PC-9 (cell line): ENCODE measurements at regions not wholly inside any gene's neighbourhood (a gene's known extent, or its start where the extent isn't known, plus 50 kb on each side); places are given as distances from the start of the nearest gene placed in this dataset.

ENCODE experiments used
- BruUV-seq: library from RNA; stranded (reverse); fragments of 400-500 nt; replicated peaks from 2 replicates; lab custom pipeline; 2021; lab: Mats Ljungman, UMichigan
- CTCF ChIA-PET: fragments of 300-600 bp; sonication (Branson Sonifier 250); formaldehyde crosslinking; loops from one replicate; lab custom pipeline; 2022; ENCODE audit warnings: antibody characterized with exemption; lab: Charles Lee
- POLR2A ChIA-PET: fragments of 300-600 bp; sonication (Branson Sonifier 250); formaldehyde crosslinking; loops from one replicate; lab custom pipeline; 2022; ENCODE audit warnings: antibody characterized with exemption; ENCODE audit not compliant: unreplicated experiment; lab: Charles Lee
- DNase-seq, 2 experiments: peaks; one replicate each; pipeline versions ENCODE4 v3.0.0 to v3.0.0-alpha.2; 2015 to 2022; ENCODE audit warnings: mixed read lengths in 1 of 2
- H2AFZ ChIP-seq: fragments of 200-600 bp; sonication (generic); 2 replicates; pipeline ENCODE4 v1.8.1; 2017; ENCODE audit warnings: antibody characterized with exemption
- H3F3A ChIP-seq: fragments of 200-600 bp; sonication (generic); 2 replicates; pipeline ENCODE4 v1.8.1; 2017; ENCODE audit warnings: antibody characterized with exemption, mild to moderate bottlenecking, low read depth; ENCODE audit not compliant: insufficient read depth
- H3K27ac ChIP-seq: fragments of 200-600 bp; sonication (generic); 2 replicates; pipeline ENCODE4 v1.6.1; 2016; ENCODE audit warnings: mixed run types
- H3K27me3 ChIP-seq: fragments of 200-600 bp; sonication (generic); 2 replicates; pipeline ENCODE4 v1.6.1; 2016; ENCODE audit warnings: low read depth, mixed run types; ENCODE audit not compliant: insufficient read depth
- H3K36me3 ChIP-seq: fragments of 200-600 bp; sonication (generic); 2 replicates; pipeline ENCODE4 v1.6.1; 2016; ENCODE audit warnings: low read depth, mixed run types
- H3K4me1 ChIP-seq: fragments of 200-600 bp; sonication (generic); replicated peaks from 2 replicates; pipeline ENCODE4 v1.6.1; 2016; ENCODE audit warnings: mixed run types; ENCODE audit not compliant: insufficient read depth
- H3K4me2 ChIP-seq: fragments of 200-600 bp; sonication (generic); 2 replicates; pipeline ENCODE4 v1.6.1; 2017; ENCODE audit warnings: mixed run types
- H3K4me3 ChIP-seq: fragments of 200-600 bp; sonication (generic); 2 replicates; pipeline ENCODE4 v1.6.1; 2016; ENCODE audit warnings: mixed run types
- H3K79me2 ChIP-seq: fragments of 200-600 bp; sonication (generic); 2 replicates; pipeline ENCODE4 v1.6.1; 2017; ENCODE audit warnings: low read depth, mixed run types
- H3K9me2 ChIP-seq: fragments of 200-600 bp; sonication (generic); 2 replicates; pipeline ENCODE4 v1.8.1; 2017; ENCODE audit warnings: mild to moderate bottlenecking; ENCODE audit not compliant: insufficient read depth
- H3K9me3 ChIP-seq: fragments of 200-600 bp; sonication (generic); 2 replicates; pipeline ENCODE4 v1.8.1; 2016; ENCODE audit warnings: low read depth; ENCODE audit not compliant: insufficient read depth
- H4K20me1 ChIP-seq: fragments of 200-600 bp; sonication (generic); 2 replicates; pipeline ENCODE4 v1.8.1; 2017; ENCODE audit not compliant: insufficient read depth
- CTCF ChIP-seq: fragments of 200-600 bp; sonication (generic); conservative IDR thresholded peaks from 2 replicates; pipeline ENCODE4 v1.6.1; 2017; ENCODE audit warnings: mixed run types, antibody characterized with exemption, mild to moderate bottlenecking, moderate library complexity
- EZH2 ChIP-seq: fragments of 200-600 bp; sonication (generic); IDR thresholded peaks from 2 replicates; pipeline ENCODE4 v1.8.0; 2017; ENCODE audit warnings: antibody characterized with exemption, low read depth
- intact Hi-C: fragments of 100-400 bp; cut with micrococcal nuclease; formaldehyde crosslinking; loops from one replicate; pipeline ENCODE4 v1.10.0; 2022; ENCODE audit not compliant: unreplicated experiment

- CTCF ChIA-PET: no interaction called here
- POLR2A ChIA-PET: no interaction called here
Observed at GRCh38 chr16:50900391-50900942, 158.6 kb downstream of the CYLD start.

DNA sequence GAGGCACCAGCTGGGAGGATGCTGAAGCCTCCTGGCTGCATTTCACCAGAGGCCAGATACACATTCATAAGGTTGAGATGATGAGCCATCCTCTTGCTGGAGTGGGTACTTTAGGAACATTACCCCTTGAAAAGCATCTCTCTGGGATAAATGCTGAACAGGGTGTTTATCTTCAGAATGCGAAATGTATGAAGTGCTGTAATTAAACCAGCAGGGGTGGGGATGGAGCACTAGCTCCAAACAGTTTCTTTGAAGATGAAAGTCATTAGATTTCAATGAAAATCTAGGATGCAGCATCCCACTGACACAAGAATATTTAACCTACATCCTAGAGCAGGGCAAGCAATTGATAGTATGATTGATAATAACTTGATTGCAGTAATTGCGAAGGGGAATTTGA, 158.1 kb downstream of the CYLD start:
- Histone ChIP-seq H3K9me3 (no peaks in the 10 kb centered on the region), H3K27me3 (peaks cover 26% of the 10 kb centered on the region), H3K36me3 (no peaks in the 10 kb centered on the region), H3K9me2 (no peaks in the 10 kb centered on the region), H3K4me3 (no peak overlapping the region), H3K79me2 (no peaks in the 10 kb centered on the region), H3F3A (no peaks in the 10 kb centered on the region), H3K4me1 (no peaks in the 10 kb centered on the region), H2AFZ (no peak overlapping the region), H4K20me1 (no peaks in the 10 kb centered on the region), H3K27ac (no peak overlapping the region), H3K4me2 (no peak overlapping the region)
- ChIA-PET CTCF (no interaction called here), POLR2A (no interaction called here)
- intact Hi-C loops: no loop called here
- DNase-seq: no peak
- TF ChIP-seq EZH2: no peak
- no peak for TF ChIP-seq CTCF
- no TSS peak for BruUV-seq

More at GRCh38 chr16:50900391-50900942, 158.6 kb downstream of the CYLD start:
- no peaks in the 10 kb centered on the region for H4K20me1 ChIP-seq
- no peak overlapping the region for H3K4me2 ChIP-seq
- H3F3A ChIP-seq: no peaks in the 10 kb centered on the region
- H3K27ac ChIP-seq: no peak overlapping the region
- no peak for DNase-seq
- H3K27me3 ChIP-seq: peaks cover 26% of the 10 kb centered on the region
- H3K4me1 ChIP-seq: no peaks in the 10 kb centered on the region
- no peaks in the 10 kb centered on the region for H3K9me2 ChIP-seq
- H3K79me2 ChIP-seq: no peaks in the 10 kb centered on the region
- intact Hi-C loops: no loop called here
- no peak overlapping the region for H2AFZ ChIP-seq
- H3K4me3 ChIP-seq: no peak overlapping the region
- no peaks in the 10 kb centered on the region for H3K36me3 ChIP-seq
- no TSS peak for BruUV-seq
- TF ChIP-seq CTCF (no peak), EZH2 (no peak)
- no peaks in the 10 kb centered on the region for H3K9me3 ChIP-seq

DNA sequence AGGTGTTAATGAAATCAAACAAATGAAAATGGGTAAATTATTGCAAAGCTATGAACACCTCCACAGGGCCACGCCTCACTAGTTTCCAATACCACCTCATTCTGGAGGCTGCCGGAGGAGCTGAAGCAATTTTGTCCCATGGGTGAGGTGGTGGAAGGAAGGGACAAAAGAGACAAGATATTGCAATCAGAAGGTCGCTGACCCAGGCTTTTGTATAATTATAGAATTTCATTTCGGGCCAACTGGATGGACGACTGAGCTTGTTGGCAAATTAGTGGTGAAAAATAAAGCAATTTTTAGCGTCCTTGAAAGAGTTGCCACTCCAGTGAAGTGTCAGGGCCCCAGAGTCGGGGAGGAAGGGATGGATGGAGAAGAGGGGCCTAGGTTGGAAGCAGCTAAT, 147.9 kb downstream of the CYLD start:
- Histone ChIP-seq H3K4me1 (no peaks in the 10 kb centered on the region), H3K36me3 (no peaks in the 10 kb centered on the region)
- POLR2A ChIA-PET: no interaction called here

More for the DNA sequence above, 147.9 kb downstream of the CYLD start:
- no peaks in the 10 kb centered on the region for H3K9me3 ChIP-seq
- H2AFZ ChIP-seq: no peak overlapping the region
- BruUV-seq: no TSS peak
- no peak overlapping the region for H3K27ac ChIP-seq
- no peaks in the 10 kb centered on the region for H3F3A ChIP-seq
- H3K27me3 ChIP-seq: peaks cover 56% of the 10 kb centered on the region
- TF ChIP-seq CTCF (no peak), EZH2 (no peak)
- intact Hi-C loops: no loop called here
- no peaks in the 10 kb centered on the region for H3K79me2 ChIP-seq
- H4K20me1 ChIP-seq: no peaks in the 10 kb centered on the region
- DNase-seq: no peak
- CTCF ChIA-PET: no interaction called here
- no peaks in the 10 kb centered on the region; the same call in 1 of the 2 replicates for H3K9me2 ChIP-seq
- no peak overlapping the region for H3K4me2 ChIP-seq
- H3K4me3 ChIP-seq: no peak overlapping the region
